Endothelial cell (in vitro differentiated cells): ENCODE measurements at regions not wholly inside any gene's neighbourhood (a gene's known extent, or its start where the extent isn't known, plus 50 kb on each side); places are given as distances from the start of the nearest gene placed in this dataset.
A peak's percentile ranks its signal among the peaks of the same experiment; 100 is the strongest.
"Not testable (repeated sequence)": the region's sequence is repeated elsewhere in the genome, so short reads cannot be mapped to it uniquely, and the experiment has no call there.

ENCODE experiments used
- DNase-seq: peaks from one replicate; pipeline ENCODE4 v3.0.0; 2021; ENCODE audit warnings: low spot score
- H3K27ac Mint-ChIP-seq: one replicate; pipeline ENCODE4 v1.8.0; 2021; ENCODE audit warnings: mixed read lengths, inconsistent platforms; ENCODE audit not compliant: unreplicated experiment
- H3K27me3 Mint-ChIP-seq: one replicate; pipeline ENCODE4 v1.8.0; 2021; ENCODE audit warnings: mild to moderate bottlenecking, moderate library complexity, mixed read lengths, inconsistent platforms; ENCODE audit not compliant: unreplicated experiment
- H3K36me3 Mint-ChIP-seq: one replicate; pipeline ENCODE4 v1.8.0; 2021; ENCODE audit warnings: mild to moderate bottlenecking, low read depth, mixed read lengths, inconsistent platforms; ENCODE audit not compliant: unreplicated experiment
- H3K4me1 Mint-ChIP-seq: one replicate; pipeline ENCODE4 v1.8.0; 2021; ENCODE audit warnings: mild to moderate bottlenecking, mixed read lengths, inconsistent platforms; ENCODE audit not compliant: unreplicated experiment
- H3K4me3 Mint-ChIP-seq: one replicate; pipeline ENCODE4 v1.8.0; 2021; ENCODE audit warnings: mild to moderate bottlenecking, mixed read lengths, inconsistent platforms; ENCODE audit not compliant: unreplicated experiment
- H3K9me3 Mint-ChIP-seq: one replicate; pipeline ENCODE4 v1.8.0; 2021; ENCODE audit warnings: mixed read lengths, inconsistent platforms; ENCODE audit not compliant: unreplicated experiment
- CTCF ChIP-seq: fragments of 200-600 bp; sonication (generic); IDR thresholded peaks from one replicate; pipeline ENCODE4 v1.5.0; 2021; ENCODE audit warnings: antibody characterized with exemption; ENCODE audit not compliant: unreplicated experiment

DNA sequence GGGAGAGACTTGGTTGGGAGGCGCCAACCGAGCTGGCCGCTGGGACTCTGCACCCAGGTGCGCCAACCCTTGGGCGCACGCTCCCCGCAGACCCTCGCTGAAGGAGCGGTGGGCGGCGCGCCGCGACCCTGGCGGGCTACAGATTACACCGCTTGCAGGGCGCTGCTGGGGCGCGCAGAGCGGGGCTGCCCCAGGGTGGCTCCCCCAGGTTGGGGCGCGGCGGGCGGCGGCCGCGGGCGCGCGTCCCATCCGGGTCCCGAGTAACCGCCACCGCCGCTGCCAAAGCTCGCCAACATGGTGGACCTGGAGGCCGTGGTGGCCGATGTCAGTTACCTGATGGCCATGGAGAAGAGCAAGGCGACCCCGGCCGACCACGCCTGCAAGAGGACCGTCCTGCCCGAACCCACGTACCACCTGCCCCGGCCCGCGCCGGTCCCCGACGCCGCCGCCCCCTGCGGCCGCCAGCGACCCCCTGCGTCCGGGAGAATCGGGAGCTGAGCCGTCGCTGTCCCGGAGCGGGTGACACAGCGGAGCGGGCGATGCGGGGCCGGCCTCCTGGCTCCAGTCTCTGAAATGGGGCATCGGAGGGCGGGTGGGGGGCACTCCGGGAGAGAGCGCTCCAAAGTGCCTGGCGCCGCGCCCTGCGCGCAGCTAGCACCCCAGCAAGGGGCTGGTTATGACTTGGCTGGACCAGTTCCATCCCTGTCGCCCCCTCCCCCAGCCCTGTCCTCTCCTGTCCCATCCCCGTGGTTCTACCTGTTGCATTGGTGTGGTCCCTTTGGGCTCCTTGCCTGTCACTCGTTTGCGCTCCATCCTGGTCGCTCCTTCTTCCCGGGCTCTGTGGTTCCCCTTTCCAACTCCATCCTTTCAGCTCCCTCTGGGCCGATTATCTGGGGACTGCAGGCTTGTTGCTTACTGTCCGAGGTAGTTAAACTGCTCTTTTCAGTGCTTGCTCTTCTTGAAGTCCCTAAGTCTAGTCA is 143.3 kb upstream of the GRK3 start:
- peak; percentile 38 for DNase-seq
- no peak for TF ChIP-seq CTCF
- peak overlapping the region; percentile 19 for H3K27ac Mint-ChIP-seq
- peaks cover 23% of the 10 kb centered on the region for H3K4me1 Mint-ChIP-seq
- no peaks in the 10 kb centered on the region for H3K9me3 Mint-ChIP-seq
- H3K4me3 Mint-ChIP-seq = peak overlapping the region; percentile 81
- peaks cover 4% of the 10 kb centered on the region for H3K36me3 Mint-ChIP-seq
- peaks cover 12% of the 10 kb centered on the region for H3K27me3 Mint-ChIP-seq

DNA sequence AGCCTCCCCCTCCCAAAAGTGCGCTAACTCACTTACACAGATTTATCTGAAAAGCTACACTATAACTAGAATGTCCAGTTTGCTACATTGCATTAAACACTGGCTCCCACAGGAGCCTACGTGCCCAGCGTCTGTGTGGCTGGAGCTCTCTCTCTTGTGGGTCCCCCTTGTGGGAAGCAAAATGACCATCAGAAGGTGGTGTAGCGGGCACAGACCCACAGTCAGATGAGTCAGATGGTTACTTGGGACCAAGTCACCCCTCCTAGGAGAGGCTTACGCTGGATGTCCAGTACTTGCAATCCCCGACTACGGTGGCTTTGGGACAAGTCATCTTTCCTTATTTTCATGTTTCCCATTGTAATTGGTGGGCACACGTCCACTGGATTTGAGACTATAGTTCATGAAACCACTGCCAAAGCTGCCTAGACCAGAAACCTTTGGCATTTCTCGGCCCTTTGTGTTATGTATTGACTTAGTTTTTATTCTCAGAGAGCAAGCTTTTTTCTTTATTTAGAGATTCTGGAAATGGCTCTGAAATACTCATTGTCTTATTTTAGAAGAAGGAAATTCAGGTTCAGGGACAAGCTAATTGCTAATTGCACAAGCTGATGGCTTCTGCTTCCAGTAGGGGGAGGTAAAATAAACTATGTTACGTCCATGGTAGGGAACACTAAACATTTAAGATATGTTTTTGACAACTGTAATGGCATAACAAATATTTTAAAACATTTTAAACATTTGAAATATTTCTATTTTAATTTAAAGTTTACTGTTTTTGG is 137.8 kb upstream of the GRK3 start:
- H3K27me3 Mint-ChIP-seq, H3K4me1 Mint-ChIP-seq, H3K9me3 Mint-ChIP-seq, DNase-seq, H3K27ac Mint-ChIP-seq, H3K36me3 Mint-ChIP-seq, H3K4me3 Mint-ChIP-seq: not testable (repeated sequence)

- H3K27ac Mint-ChIP-seq, H3K4me1 Mint-ChIP-seq, H3K36me3 Mint-ChIP-seq, H3K4me3 Mint-ChIP-seq, DNase-seq, H3K27me3 Mint-ChIP-seq, H3K9me3 Mint-ChIP-seq: not testable (repeated sequence)
These were observed 132.7 kb upstream of the GRK3 start for GRCh38 chr22:25431637-25432342.

DNA sequence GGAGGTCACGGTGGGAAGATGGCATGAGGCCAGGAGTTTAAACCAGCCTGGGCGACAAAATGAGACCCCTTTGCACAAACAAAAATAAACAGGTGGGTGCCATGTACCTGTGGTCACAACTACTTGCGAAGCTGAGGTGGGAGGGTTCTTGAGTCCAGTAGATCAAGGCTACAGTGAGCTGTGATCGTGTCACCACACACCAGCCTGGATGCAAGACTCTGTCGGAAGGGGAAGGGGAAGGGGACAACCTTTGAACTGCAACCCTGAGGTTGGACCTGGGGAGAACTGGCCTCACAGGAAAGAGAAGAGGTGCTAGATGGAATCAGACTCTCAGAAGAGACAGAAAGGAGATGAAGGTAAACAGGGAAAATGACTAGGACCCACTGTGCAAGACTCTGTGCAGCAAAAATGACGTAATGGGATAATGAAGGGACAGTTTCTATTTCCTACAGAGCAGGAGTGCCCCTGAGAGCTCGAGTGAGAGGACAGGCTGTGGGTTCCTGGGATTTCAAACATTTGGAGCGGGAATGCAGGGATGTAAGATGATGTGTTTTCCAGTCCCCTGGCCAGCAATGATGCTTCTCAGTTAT is 131.0 kb upstream of the GRK3 start:
- H3K27me3 Mint-ChIP-seq, DNase-seq, H3K9me3 Mint-ChIP-seq, H3K4me1 Mint-ChIP-seq, H3K4me3 Mint-ChIP-seq, H3K36me3 Mint-ChIP-seq, H3K27ac Mint-ChIP-seq: not testable (repeated sequence)

DNA sequence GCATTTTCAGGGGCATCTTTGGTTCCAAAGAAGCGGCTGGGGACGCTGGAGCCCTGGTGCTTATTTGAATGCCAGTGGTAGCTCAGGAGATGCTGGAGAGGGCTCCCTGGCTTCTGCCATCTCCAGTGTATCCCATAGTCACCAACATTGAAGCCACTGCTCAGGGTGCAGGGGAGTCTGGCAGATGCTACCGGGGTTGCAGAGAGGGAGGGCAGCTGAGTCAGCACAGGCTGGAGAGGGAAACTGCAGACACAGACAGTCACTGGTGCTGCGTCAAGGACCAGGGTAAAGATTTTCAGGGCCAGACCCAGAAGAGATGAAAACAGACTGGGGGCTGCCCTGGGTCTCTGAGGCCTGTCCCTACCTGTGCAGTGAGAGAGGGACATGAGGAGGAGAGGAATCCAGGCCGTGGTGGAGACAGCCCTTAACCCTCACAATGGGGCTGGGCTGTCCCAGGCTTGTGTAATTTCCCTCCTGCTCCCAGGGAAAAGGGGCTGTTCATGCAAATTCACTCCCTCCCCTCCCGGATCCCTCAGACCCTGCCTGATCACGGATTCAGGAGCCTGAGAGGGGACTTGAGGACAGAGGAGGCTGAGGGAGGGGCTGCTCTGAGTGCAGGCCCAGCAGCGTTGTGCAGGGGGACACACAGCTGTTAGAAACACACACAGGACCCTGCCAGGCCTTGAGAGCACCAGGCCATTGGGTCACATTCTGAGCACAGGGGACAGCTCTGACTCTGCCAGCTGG is 126.9 kb upstream of the GRK3 start:
- H3K4me3 Mint-ChIP-seq = no peak overlapping the region
- H3K4me1 Mint-ChIP-seq = peaks cover 3% of the 10 kb centered on the region
- no peaks in the 10 kb centered on the region for H3K27me3 Mint-ChIP-seq
- no peaks in the 10 kb centered on the region for H3K36me3 Mint-ChIP-seq
- no peak for DNase-seq
- no peak for TF ChIP-seq CTCF
- H3K27ac Mint-ChIP-seq = no peak overlapping the region
- H3K9me3 Mint-ChIP-seq = no peaks in the 10 kb centered on the region
